ENCODE measurements at regions not wholly inside any gene's neighbourhood (a gene's known extent, or its start where the extent isn't known, plus 50 kb on each side); places are given as distances from the start of the nearest gene placed in this dataset.

DNA sequence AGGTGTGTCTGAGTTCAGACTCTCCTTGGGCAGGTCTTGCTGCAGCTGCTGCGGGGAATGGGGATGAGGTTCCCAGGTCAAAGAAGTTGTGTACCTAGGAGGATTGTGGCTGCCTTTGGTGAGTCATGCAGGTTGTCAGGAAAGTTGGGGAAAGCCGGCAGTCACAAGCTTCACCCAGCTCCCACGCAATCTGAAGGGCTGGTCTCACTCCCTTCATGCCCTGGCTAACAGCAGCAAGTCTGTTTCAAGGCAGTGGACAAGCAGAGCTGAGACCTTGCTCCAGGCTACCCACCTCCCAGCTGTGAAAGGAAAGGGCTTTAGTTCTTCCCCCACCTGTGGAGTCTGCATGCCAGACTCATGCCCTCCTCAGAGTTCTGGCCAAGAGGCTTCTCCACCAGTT is 287.2 kb downstream of the DTHD1 start:
- TF ChIP-seq, protein P1, sequence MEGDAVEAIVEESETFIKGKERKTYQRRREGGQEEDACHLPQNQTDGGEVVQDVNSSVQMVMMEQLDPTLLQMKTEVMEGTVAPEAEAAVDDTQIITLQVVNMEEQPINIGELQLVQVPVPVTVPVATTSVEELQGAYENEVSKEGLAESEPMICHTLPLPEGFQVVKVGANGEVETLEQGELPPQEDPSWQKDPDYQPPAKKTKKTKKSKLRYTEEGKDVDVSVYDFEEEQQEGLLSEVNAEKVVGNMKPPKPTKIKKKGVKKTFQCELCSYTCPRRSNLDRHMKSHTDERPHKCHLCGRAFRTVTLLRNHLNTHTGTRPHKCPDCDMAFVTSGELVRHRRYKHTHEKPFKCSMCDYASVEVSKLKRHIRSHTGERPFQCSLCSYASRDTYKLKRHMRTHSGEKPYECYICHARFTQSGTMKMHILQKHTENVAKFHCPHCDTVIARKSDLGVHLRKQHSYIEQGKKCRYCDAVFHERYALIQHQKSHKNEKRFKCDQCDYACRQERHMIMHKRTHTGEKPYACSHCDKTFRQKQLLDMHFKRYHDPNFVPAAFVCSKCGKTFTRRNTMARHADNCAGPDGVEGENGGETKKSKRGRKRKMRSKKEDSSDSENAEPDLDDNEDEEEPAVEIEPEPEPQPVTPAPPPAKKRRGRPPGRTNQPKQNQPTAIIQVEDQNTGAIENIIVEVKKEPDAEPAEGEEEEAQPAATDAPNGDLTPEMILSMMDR (IDR thresholded peaks at IDR 0.05 in 4 of 5, conservative IDR thresholded peaks at IDR 0.05 in 1 of 5): no peak
- TF ChIP-seq POLR2A (IDR thresholded peaks at IDR 0.05): no peak

All from gastrocnemius medialis (tissue), 4 donors.